HG03064 (cell line): ENCODE measurements at regions not wholly inside any gene's neighbourhood (a gene's known extent, or its start where the extent isn't known, plus 50 kb on each side); places are given as distances from the start of the nearest gene placed in this dataset.
"Not testable (repeated sequence)": the region's sequence is repeated elsewhere in the genome, so short reads cannot be mapped to it uniquely, and the experiment has no call there.

Experiments
- ATAC-seq: cut with Tn5 transposase; IDR thresholded peaks from one replicate; pipeline ENCODE4 v1.9.1; 2021; ENCODE audit warnings: low read depth; ENCODE audit not compliant: unreplicated experiment

DNA sequence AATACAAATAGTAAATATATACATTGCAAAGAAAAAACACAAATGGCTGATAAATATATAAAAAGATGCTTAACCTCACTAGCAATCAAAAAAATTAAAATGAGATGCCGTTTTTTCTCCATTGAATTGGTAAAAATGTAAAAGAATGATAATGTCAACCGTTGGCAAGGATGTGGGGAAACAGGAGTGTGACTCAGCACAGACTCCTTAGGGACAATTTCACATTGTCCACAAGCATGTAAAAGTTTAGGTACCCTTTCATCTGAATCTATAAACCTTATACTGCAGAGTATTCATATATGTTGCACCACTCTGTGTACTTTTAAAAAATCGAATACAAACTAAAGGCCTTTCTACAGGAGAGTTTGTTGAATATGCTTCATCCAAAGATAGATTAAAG lies 143.1 kb upstream of the RREB1 start:
- ATAC-seq, result no peak

DNA sequence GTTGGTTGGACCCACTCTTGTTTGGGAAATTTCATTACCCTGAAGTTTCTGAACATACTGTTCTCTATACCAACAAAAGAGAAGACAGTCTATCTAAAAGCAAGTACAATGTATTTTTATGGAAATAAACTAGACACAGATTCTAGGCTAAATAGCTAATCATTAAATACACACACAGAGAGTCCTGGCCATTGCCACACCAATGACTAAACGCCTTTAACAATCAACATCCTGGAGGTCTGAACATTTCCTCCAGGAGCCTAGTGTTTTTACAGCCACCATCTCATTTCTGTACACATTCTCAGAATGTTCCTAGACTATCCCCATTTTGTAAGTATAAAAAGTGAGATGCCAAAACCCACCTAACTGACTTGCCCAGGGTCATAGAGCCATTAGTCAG lies 141.6 kb upstream of the RREB1 start:
- no peak for ATAC-seq

DNA sequence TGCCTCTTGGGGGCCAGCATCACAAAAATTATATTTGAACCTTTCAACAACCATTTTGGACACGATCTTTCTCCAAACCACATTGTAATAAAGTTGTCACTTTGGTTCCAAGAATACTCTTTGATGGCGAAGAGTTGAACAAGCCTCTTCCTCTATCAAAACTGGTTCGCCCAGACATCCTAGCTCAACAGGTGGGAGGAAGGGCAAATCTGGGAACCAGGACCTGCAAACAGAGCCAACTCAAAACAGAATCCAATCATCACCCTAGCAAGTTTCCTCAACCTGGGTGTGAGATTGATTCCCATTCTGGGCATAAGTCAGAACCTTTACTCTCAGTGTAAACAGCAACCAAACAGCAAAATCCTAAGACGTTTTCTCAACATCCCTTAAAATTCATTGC lies 141.2 kb upstream of the RREB1 start:
- no peak for ATAC-seq

DNA sequence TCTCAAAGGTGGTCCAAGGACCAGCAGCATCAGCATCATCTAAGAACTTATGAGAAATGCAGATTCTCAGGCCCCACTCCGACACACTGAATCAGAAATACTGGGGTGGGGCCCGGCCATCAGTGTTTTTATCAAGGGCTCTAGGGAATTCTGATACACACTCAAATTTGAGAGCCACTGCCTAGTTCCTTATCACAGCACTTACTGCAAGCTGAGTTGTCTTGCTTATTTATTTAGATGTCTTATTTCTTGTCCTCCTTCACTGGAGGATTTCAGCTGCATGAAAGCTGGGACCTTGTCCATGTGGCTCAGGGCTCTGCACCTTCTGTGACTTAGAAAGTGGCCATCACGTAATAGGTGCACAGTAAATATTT lies 139.4 kb upstream of the RREB1 start:
- ATAC-seq, result no peak

DNA sequence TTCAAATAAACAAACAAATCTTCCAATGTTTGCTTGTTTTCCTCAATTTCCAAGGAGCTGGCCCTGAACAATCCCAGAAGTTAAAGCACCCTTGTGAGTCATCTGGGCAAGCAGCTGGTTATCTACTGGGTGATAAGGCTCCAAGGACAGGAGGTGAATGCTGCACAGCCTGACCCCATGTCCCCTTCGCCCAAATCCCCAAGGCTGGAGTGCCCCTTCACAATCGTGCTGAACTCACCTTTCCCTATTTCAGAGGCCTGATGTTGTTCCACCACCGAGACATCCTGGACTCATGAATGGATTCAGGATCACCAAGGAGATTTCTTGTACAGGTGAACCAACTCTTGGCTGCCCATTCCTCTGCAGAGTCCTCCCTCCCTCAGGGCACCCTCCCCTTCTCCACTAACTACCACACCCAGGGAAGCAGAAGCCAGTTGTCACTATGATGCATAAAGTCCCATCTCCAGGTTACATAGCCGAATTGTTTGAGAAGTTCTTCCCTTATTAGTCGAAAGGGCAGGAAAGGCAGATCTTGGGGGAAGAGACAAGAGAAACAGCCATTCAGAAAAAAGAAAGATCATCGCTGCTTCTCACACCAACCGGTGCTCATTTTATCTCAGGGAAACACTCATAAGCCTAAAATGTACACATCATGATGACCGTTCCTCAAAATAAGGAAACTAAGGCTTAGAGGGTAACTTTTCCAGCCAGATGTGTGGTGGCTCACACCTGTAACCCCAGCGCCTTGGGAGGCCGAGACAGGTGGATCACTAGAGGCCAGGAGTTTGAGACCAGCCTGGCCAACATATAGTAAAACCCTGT lies 138.8 kb upstream of the RREB1 start:
- no peak for ATAC-seq

DNA sequence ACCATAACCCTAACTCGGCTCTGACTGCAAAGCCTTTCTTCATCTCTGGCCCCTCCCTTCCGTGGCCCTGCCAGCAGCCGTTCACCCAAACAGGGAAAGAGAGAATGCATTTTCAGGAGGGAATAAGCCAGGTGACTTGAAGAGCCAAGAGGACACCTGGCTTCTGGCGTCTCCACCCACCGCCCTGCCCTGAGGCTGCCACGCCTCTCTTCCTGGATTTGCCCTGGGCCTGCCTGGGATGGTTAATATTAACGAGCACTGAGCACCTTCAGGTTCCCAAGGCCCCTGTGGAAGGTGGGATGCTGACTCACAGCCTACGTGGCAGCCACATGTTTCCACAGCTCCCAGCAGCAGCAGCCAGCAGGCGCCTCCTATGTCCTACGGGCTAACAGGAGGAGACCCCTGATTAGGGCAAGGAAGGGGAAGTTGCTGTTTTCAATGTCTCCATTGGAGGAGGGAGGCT lies 138.0 kb upstream of the RREB1 start:
- ATAC-seq, result no peak

DNA sequence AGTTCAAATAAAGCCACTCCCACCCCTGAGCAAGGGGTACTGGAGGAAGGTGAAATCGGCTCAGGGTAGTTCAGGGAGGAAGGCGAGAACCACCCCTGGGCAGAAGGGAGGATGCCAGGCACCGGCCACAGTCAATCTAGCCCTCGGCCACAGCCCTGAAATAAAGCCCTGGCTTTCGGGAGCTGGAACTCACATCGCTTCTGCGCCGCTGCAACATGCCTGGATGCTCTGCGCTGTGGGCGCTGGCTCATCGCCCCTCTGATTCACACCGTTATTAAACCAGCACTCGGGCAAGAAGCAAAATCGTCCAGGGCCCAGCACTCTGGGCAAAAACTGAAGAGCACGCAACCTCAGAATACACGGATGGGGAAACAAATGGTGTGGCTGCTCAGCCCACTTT lies 136.9 kb upstream of the RREB1 start:
- ATAC-seq, result no peak

DNA sequence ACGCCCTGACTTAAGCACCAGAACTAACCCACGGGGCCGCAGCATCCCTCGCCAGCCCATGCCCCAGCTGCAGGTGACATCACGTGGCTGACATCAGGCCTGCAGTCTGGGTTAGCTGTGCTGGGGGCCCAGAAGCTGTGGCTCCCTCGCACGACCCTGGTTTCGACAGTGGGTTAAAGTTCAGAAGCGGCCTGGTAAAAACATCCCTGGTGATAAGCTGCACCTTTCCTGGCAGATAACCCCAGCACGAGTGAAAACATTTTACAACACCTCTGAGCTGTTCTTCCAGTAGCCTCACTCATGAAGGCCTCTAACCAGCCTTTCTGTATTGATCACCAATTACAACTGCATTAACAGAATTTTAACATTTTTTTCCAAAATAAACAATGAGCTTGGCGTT lies 136.4 kb upstream of the RREB1 start:
- ATAC-seq, result no peak

DNA sequence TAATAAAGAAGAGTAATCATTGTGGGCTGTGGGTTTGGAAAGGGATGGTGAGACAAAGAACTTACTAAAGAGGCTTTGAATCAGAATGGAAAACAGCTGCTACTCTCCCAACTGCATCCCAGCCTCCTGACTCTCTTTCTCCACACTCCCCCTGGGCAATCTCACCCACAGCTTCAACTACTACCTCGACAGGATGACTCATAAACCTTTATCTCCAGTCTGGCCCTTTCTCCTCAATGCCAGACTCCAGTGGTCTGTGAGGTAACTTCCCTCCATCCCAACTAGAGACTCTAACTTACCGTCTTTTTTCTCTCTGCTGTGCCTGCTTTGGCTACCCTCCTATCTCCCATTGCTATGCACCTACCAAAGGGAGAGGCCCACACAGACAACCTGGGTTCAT lies 135.3 kb upstream of the RREB1 start:
- ATAC-seq, result no peak

DNA sequence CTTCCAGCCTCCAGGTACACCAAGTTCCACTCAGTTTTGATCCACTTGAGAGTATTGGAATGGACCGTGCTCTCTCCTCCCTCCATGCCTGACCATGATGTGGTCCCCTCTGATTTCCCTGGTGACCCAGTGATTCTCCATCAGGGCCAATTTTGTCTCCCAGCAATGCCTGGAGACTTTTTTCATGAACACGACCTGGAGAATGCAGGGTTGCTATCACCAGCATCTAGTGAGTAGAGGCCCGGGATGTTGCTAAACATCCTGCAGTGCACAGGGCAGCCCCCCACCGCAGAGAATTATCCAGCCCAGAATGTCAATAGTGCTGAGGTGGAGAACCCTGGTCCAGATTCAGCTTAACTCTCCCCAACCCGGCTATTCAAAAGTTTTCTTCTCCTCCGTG lies 134.0 kb upstream of the RREB1 start:
- ATAC-seq, result no peak

DNA sequence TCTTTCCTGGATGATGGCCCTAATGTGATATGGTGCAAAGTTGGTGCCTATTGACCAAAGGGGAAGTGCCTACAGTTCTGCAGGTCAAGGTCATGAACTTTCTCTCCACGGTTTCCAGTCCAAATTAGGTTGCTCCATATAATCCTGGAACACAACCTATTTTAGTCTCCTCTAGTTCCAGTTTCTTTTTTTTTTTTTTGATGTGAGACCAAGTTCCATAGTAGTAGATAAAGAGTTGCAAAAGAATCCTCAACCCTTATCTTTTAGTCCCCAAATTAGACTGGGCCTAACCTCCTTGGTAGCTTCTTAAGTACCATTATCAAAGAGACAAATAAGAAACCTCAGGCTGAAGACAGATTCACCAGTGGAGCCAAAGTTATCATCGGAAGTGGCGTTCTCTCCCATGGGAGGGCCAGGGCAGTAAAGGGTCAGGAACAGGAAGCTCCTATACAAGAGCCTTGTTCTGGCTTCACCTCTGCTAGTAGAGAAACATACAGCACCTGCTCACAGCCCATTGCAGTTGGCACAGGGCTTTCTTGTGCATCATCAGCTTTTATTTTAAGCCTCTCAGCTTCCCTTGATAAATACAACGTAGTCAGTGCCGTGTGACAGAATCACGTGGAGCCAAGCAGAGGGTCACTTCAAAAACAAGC lies 132.2 kb upstream of the RREB1 start:
- no peak for ATAC-seq

DNA sequence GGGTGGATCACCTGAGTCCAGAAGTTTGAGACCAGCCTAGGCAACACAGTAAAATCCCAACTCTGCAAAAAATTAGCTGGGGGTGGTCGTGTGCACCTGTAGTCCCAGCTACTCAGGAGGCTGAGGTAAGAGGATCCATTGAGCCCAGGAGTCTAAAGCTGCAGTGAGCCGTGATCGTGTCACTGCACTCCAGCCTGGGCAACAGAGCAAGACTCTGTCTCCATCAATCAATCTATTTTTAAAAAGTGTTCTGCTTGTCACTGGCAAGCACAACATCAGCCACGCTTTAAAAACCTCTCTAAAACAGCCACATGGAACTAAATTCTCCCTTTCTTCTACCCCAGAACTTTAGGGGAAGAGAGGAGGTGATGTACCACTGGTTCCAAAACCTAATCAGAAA lies 131.6 kb upstream of the RREB1 start:
- no peak for ATAC-seq

DNA sequence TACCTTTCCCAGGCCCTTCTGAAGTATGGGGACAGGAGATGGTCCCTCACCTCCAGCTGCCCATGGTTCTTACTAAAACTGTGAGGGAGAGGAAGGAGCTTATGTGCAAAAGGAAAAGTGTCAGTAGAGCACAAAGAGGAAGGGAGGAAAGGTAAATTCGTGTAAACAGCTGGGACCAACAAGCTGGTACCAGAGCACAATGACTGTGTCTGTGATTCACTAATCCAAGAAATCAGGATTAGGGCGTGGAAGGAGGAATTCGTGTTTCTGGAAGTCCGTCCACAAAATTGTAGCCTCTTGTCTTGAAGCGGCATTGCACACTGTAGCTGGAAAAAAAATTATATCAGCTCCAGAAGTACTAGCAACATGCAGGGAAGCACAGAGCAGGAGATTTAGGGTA lies 129.0 kb upstream of the RREB1 start:
- ATAC-seq, result no peak

DNA sequence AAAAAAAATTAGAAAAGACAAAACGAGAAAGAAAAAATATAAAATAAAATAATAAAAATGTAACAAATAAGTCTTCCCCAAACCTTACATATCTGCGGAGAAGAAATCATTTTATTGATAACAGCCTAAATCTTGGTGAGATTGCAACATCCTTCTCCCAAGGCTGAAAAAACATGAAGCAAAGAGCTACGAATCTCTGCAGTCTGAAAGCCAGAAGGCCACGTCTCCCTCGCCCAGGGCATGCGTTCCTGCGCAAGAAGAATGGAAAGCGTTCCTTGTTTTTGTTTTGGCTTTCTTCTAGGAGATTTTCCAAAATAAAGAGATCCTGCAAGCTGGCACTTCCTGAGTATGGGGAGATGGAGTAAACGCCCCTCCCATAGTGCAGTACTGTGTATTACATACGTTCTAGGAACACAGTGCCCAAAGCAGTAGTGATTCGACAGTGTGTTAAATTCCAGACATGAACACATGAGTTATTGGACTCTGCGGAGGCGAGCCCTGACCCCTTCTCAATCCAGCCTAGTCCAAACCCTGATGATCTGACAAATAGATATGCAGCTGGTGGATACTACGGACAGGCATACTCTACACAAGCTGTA lies 126.7 kb upstream of the RREB1 start:
- ATAC-seq, result no peak

DNA sequence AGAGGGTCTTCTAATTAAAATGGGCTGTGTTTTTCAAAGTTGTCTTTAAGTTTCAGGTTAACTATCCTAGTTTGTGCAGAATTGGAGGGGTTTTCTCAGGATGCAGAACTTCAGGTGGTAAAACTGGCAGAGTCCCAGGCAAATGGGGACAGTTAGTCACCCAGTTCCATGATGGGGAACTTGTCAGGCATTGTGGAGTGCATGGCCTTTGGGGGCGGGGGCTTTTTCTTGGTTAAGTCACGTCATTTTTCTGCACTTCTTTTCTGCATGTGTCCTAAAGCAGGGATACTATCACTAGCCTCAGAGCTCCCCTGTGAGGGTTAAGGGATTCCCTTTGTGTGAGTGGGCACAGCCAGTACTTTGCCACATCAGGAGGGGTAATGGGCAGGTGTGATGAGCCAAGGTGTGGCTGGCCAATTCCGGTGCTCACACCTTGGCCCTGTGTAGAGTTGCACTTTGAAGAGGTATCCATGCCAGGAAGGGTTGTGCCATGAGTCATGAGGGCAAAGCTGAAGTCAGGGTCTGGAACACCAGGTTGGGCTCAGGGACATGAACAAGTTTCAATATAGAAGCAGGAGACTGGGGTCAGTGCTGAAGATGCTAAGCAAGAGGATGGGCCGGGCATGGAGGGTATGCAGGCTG lies 126.0 kb upstream of the RREB1 start:
- no peak for ATAC-seq

DNA sequence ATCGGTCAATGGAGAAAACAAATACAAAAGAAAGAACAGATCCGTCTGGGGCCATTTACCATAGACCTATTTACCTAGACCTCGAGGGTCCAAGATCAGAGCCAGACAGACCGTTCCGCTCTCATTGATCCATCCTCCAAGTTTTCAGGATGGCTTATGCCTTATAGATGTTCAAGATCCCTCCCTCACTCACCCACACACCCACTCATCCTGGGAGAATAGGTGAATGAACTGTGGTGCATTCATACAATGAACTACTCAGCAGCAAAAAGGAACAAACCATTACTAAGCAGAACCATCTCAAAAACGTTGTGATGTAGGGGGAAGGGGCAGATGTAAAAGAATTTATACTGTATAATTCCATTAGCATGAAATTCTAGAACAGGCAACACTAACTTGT lies 125.1 kb upstream of the RREB1 start:
- no peak for ATAC-seq

DNA sequence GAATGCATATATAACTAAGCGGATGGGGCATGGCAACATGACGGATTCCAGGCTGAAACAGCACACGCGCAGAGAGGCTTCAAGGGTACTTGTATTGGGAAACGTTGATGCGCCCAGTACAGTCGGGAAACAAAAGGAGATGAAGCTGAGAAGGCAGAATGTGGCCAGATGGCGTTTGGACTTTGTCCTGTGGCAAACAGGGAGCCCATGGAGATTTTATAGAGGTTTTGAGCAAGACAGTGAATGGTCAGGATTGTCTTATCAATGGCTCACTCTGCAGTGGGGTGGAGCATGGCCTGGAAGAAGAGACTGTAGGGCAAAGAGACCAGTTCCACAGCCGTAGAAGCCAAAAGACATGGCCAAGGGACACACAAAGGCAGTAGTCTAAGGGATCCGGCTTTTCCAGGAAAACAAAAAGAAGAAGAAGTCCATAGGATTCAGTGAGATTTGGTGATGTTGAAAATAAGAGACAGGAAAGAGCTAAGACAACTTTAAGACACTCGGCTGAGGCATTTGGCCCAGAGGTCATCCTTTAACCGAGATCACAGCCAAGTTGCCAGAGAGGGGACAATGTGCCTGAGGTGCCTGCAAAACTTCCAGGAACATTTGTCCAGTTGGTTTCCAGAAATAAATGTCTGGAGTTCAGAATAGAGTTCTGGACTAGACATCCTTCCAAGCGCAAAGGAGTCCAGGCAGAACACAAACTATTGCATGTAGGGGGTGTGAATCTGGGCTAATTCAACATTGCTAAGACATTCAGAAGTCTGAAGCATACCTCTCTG lies 123.0 kb upstream of the RREB1 start:
- no peak for ATAC-seq

DNA sequence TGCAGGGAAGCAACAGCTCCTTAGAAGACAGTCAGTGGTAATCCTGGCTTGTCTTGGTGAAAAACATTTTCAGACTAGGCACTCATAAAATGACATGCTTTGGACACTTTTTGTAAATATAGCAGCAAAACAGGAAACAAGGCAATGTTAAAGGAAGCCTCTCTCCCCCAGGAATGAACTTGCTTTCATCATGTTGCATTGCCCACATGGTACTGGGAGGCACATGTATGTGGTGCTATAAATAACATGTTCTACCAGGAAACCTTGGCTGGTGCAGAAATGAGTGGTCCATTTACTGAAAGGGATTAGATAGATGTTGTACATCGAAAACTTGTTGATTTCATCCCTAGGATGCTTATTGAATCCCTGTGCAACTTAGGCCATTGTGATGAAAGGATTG lies 121.4 kb upstream of the RREB1 start:
- no peak for ATAC-seq

DNA sequence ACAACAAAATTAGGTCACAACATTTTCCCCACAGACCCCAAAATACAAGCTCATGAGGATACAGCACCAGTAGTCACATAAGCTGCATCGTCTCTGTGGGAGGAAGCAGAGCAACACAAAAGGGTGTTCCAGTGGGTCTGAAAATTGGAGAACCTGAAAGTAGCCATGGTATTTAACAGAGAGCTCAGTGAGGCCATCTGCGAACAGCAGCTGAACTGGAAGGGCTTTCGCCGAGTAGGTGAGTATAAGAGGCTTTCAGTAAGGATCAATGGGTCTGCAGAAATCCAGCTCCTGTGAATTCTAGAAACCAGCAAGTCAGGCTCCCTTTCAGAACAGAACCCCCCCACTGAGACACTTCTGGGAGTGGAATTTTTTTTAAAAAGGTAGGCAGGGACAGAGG lies 120.0 kb upstream of the RREB1 start:
- ATAC-seq, result no peak

DNA sequence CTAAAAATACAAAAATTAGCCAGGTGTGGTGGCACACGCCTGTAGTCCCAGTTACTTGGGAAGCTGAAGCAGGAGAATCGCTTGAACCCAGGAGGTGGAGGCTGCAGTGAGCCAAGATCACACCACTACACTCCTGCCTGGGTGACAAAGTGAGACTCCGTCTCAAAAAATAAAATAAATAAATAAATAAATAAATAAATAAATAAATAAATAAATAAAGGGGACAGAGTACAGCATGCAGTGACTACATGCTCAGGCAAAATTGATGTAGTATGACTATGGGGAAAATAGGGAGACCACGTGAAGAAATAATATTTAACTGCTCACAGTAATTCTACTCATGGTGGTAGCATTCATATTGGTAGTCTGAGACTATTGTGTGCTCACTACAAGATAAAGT lies 117.7 kb upstream of the RREB1 start:
- ATAC-seq, result not testable (repeated sequence)
